HEK293T (cell line): ENCODE measurements at regions not wholly inside any gene's neighbourhood (a gene's known extent, or its start where the extent isn't known, plus 50 kb on each side); places are given as distances from the start of the nearest gene placed in this dataset.

Experiments used
- NFRKB ChIP-seq: fragments of 450-650 bp; IDR thresholded peaks from 2 replicates; pipeline ENCODE4 v1.6.1; 2016; ENCODE audit warnings: mild to moderate bottlenecking, moderate library complexity
- SP1 ChIP-seq: fragments of 450-650 bp; IDR thresholded peaks from 2 replicates; pipeline ENCODE4 v1.6.1; 2017

DNA sequence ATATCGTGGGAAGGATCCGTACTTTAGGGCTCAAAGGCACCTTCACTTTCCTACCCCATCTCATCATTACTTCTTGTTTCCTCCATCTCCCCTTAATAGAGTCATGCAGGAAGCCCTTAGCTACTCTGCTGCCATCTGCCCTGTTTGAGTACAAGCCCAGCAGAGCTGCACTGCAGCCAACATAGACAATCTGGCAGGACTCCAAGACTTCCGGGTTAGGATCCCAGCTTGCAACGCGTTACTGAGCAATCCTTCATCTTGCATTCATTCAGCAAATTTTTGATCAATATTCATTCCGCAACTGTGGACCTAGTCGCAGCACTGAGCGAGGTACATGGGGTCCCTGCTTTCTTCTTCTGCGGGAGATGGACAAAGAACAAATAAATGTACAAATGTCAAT lies 344.9 kb downstream of the BCOR start:
- no peak for TF ChIP-seq SP1
- no peak for TF ChIP-seq NFRKB
